ENCODE measurements at regions not wholly inside any gene's neighbourhood (a gene's known extent, or its start where the extent isn't known, plus 50 kb on each side); places are given as distances from the start of the nearest gene placed in this dataset.

- Histone ChIP-seq H3K4me3 (ENCODE audit: low read length) (no peak overlapping the region), H3K9me2 (ENCODE audit: insufficient read depth, low read length) (no peaks in the 10 kb centered on the region), H3F3A (ENCODE audit: insufficient read depth, low read length, poor library complexity, severe bottlenecking) (no peaks in the 10 kb centered on the region), H3K27me3 (ENCODE audit: insufficient read depth, low read depth, low read length) (no peaks in the 10 kb centered on the region), H3K79me2 (replicated peaks; ENCODE audit: insufficient read depth, low read length) (no peaks in the 10 kb centered on the region), H3K27ac (ENCODE audit: low read length) (no peak overlapping the region), H3K9ac (ENCODE audit: low read length) (no peak overlapping the region), H2AFZ (ENCODE audit: low read depth, low read length) (no peak overlapping the region), H3K4me2 (ENCODE audit: low read length) (no peak overlapping the region), H3K36me3 (ENCODE audit: insufficient read depth, low read length) (no peaks in the 10 kb centered on the region), H4K20me1 (ENCODE audit: insufficient read depth) (no peaks in the 10 kb centered on the region), H3K9me3 (ENCODE audit: low read length) (no peaks in the 10 kb centered on the region)
- TF ChIP-seq TAF1 (IDR thresholded peaks at IDR 0.05; ENCODE audit: low read depth) = no peak
- TF ChIP-seq EZH2 (IDR thresholded peaks at IDR 0.05; ENCODE audit: borderline replicate concordance, insufficient read depth, low read length, poor library complexity, severe bottlenecking) = no peak
- no peak for TF ChIP-seq POLR2AphosphoS5 (IDR thresholded peaks at IDR 0.05)
- no peak for TF ChIP-seq SMC3 (conservative IDR thresholded peaks at IDR 0.05; ENCODE audit: poor library complexity)
- TF ChIP-seq RAD21 (conservative IDR thresholded peaks at IDR 0.05) = no peak
- TF ChIP-seq REST (IDR thresholded peaks at IDR 0.05; ENCODE audit: borderline replicate concordance) = no peak
- TF ChIP-seq MXI1 (conservative IDR thresholded peaks at IDR 0.05; ENCODE audit: poor library complexity, severe bottlenecking) = no peak
- TF ChIP-seq CTCF (IDR thresholded peaks at IDR 0.05; ENCODE audit: poor library complexity, severe bottlenecking) = no peak
- no peak for TF ChIP-seq EP300 (conservative IDR thresholded peaks at IDR 0.05; ENCODE audit: poor library complexity, severe bottlenecking)
Observed at GRCh38 chr3:167892205-167892604, 156.7 kb downstream of the SERPINI1 start.

GRCh38 chr3:167887096-167887495 lies 151.6 kb downstream of the SERPINI1 start:
- H3K9me2 ChIP-seq (ENCODE audit: insufficient read depth, low read length) = no peaks in the 10 kb centered on the region
- no peak overlapping the region for H3K4me2 ChIP-seq (ENCODE audit: low read length)
- H3K9me3 ChIP-seq (ENCODE audit: low read length) = no peaks in the 10 kb centered on the region
- H3K27ac ChIP-seq (ENCODE audit: low read length) = no peak overlapping the region
- no peak overlapping the region for H3K4me3 ChIP-seq (ENCODE audit: low read length)
- H3K9ac ChIP-seq (ENCODE audit: low read length) = no peak overlapping the region
- H3K79me2 ChIP-seq (replicated peaks; ENCODE audit: insufficient read depth, low read length) = no peaks in the 10 kb centered on the region
- H3F3A ChIP-seq (ENCODE audit: insufficient read depth, low read length, poor library complexity, severe bottlenecking) = no peaks in the 10 kb centered on the region
- H3K27me3 ChIP-seq (ENCODE audit: insufficient read depth, low read depth, low read length) = no peaks in the 10 kb centered on the region
- no peaks in the 10 kb centered on the region for H4K20me1 ChIP-seq (ENCODE audit: insufficient read depth)
- no peaks in the 10 kb centered on the region for H3K36me3 ChIP-seq (ENCODE audit: insufficient read depth, low read length)
- no peak overlapping the region for H2AFZ ChIP-seq (ENCODE audit: low read depth, low read length)
- TF ChIP-seq MXI1 (conservative IDR thresholded peaks at IDR 0.05; ENCODE audit: poor library complexity, severe bottlenecking) = no peak
- TF ChIP-seq EZH2 (IDR thresholded peaks at IDR 0.05; ENCODE audit: borderline replicate concordance, insufficient read depth, low read length, poor library complexity, severe bottlenecking) = no peak
- no peak for TF ChIP-seq TAF1 (IDR thresholded peaks at IDR 0.05; ENCODE audit: low read depth)
- TF ChIP-seq REST (IDR thresholded peaks at IDR 0.05; ENCODE audit: borderline replicate concordance) = no peak
- TF ChIP-seq CTCF (IDR thresholded peaks at IDR 0.05; ENCODE audit: poor library complexity, severe bottlenecking) = no peak
- no peak for TF ChIP-seq SMC3 (conservative IDR thresholded peaks at IDR 0.05; ENCODE audit: poor library complexity)
- TF ChIP-seq POLR2AphosphoS5 (IDR thresholded peaks at IDR 0.05) = no peak

All from neural cell (in vitro differentiated cells).